ENCODE measurements at regions not wholly inside any gene's neighbourhood (a gene's known extent, or its start where the extent isn't known, plus 50 kb on each side); places are given as distances from the start of the nearest gene placed in this dataset.

DNA sequence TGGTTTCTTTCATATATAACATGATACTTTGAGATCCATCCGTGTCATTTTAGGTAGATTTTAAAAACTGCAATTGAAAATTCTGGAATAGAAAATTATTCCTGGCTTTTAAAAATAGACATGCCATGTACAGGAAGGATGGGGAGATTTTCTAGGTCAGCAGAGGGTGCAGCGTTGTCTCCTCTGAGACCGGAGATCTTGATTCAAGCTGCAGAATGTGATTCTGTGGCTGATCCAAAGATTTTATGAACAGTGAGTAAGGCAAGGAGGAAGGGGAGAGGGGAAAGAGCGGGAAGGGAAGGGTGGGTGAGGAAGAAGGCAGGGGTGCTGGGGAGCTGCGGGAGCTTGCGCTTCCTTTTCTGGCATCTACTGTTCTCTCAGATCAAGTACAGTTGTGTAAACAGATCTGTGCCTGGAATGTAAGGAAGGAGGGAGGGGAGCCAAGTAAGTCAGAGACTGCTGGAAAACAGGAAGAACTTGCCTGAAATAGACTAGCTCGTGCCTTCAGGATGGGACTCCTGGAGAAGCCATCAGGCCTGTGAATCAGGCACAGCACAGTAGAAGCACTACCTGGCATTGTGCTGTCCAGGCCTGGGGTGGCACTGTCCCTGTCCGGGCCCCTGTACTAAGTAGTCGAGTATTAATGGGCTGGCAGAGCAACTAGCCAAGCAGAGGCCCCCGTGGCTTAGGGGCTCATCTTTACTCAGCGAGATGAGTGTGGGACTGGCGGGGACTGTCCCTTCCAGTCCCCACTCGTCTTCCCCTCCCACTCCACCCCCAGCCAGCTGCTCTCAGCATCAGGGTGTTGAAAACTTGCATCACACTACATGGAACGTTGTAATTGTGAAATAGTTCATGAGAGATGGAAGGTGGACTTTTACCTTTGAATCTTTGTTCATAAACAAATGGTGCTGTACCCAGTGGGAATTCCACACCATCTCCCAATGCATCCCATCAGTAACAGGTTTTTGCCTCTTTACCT lies 163.5 kb downstream of the UXS1 start:
- DNase-seq (ENCODE audit: low spot score): no peak

DNA sequence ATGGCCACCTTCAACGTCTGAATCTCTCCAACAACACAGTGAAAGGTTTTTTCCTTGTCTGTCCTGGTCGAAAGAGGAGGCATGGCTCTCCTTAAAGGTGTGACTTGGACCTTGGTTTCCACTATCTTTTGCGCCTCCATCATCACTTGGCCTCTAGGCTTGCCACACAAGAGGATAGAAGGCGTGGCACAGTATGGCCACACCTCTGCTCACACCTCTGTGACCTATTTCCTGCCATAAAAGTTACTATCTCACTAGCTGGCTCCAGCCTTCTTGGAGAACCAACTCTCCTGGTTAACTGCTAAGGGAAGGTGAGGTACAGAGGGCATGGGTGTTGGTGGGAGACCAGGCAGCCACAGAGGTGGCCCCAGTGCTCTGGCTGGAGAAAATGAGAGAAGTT lies 165.9 kb downstream of the UXS1 start:
- ATAC-seq (ENCODE audit: low FRiP score) (no peak), DNase-seq (ENCODE audit: low spot score) (no peak)
- TF ChIP-seq, protein P1, sequence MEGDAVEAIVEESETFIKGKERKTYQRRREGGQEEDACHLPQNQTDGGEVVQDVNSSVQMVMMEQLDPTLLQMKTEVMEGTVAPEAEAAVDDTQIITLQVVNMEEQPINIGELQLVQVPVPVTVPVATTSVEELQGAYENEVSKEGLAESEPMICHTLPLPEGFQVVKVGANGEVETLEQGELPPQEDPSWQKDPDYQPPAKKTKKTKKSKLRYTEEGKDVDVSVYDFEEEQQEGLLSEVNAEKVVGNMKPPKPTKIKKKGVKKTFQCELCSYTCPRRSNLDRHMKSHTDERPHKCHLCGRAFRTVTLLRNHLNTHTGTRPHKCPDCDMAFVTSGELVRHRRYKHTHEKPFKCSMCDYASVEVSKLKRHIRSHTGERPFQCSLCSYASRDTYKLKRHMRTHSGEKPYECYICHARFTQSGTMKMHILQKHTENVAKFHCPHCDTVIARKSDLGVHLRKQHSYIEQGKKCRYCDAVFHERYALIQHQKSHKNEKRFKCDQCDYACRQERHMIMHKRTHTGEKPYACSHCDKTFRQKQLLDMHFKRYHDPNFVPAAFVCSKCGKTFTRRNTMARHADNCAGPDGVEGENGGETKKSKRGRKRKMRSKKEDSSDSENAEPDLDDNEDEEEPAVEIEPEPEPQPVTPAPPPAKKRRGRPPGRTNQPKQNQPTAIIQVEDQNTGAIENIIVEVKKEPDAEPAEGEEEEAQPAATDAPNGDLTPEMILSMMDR (IDR thresholded peaks at IDR 0.05): no peak

More for the DNA sequence above, 163.5 kb downstream of the UXS1 start:
- ATAC-seq (ENCODE audit: low FRiP score): peak; percentile 75
- TF ChIP-seq, protein P1 (IDR thresholded peaks at IDR 0.05): no peak

DNA sequence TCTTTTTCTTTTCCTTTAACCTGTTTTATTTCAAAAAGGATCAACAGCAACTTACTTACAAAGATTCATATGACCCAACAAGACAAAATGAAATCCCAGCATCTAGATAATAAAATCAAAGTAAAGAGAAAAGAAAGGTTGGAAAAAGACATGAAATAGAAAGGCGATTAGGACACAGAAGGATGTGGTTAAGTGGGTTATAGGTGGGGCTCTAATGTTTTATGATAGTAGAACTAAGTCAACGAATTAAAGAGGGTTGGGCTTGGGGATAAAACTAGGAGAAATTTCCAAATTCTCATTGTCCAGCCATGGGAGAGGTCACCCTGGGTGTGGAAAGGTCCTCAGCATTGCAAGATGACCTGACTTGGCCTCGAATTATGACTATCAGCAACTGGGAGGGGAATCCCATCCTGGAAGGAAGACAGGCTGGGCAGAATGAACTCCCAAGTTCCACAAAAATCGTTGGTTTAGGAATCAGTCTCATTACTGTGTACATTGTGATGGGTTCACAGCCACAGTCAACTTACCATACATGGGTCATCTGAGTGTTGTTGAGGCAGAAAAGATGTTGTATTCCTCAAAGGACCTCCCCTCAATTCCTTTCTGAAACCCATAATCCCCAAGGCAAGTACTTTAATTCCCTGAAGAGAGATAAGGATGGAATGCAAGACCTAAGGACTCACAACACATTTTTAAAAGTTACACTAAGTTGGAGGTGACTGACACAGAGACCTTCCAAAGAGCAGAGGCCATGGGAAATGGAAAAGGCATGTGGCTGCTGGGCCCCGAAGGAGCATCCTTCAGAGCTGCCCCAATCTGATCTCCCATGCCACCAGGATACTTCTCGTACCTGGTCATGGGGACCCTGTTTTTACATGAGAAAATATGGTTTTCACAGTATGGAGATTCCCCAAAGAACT lies 167.6 kb downstream of the UXS1 start:
- no peak for ATAC-seq (ENCODE audit: low FRiP score)

DNA sequence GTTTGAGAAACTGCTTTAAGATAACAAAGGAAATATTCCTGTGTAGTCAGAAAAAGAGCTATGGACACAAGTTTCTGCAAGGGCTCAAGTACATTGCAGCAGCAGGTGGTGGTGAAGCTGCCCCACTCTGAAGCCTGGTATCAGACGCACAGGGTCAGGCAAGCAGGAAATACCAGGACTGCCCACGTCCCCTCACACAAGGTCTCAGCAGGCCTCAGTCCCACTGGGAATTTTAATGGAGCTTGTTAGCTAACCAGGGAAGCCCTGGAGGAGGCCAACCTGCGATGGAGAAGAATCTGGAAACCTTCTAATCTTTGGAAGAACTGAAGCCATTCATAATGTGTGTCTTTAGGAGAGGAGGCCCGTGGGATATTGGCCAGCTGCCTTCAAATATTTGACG lies 168.3 kb downstream of the UXS1 start:
- ATAC-seq (ENCODE audit: low FRiP score): no peak
- TF ChIP-seq, protein P1 (IDR thresholded peaks at IDR 0.05): no peak
- DNase-seq (ENCODE audit: low spot score): no peak

More for the DNA sequence above, 167.6 kb downstream of the UXS1 start:
- no peak for DNase-seq (ENCODE audit: low spot score)
- TF ChIP-seq, protein P1 (IDR thresholded peaks at IDR 0.05): no peak

DNA sequence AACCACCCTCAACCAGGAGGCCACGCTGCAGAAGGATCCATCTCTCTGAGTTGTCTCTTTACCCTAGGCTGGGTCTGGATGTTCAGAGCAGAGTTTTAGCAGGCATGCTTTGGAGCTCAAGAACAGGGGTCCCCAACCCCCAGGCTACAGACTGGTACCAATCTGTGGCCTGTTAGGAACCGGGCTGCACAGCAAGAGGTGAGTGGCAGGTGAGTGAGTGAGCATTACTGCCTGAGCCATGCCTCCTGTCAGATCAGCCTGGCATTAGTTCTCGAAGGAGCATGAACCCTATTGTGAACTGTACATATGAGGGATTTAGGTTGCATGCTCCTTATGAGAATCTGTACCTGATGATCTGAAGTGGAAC lies 172.5 kb downstream of the UXS1 start:
- TF ChIP-seq, protein P1 (IDR thresholded peaks at IDR 0.05): no peak
- ATAC-seq (ENCODE audit: low FRiP score) (no peak), DNase-seq (ENCODE audit: low spot score) (no peak)

DNA sequence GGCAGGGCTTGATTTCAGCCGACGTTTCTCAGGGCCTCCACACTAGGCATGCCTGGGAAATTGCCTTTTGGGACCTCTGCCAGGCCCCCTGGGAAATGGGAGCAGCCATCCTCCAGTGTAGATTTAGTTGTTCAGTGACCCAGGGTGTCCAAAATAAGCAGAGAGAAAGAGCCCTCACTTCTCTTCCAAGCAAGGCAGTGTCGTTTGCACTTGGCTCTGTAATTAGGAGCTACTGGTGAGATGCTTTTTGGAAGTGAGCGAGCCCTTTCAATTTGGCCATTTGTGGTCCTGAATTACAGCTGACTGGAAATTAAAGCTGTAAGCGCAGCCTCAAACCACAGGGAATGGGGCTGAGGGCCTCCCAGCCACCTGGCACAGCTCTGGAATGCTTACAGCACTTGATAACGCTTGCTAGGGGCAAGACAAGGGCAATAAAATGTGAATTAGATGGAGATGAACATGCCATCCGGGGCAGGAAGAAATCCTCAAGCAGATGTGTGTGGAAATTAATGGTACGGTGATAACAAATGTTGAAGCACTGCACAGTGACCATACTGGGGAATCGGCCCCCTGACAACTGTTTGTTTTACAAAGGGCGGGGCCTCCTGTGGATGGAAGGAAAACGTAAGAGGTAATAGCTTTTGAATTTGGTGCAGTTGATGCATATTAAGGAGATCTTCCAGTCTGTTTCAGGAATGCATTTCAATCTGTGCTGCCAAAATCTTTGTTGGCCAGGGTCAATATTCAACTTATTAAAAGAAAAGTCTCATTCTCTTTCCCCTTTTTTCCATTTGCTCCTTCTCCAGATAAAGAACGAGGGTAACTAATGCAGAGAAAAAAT lies 173.1 kb downstream of the UXS1 start:
- ATAC-seq (ENCODE audit: low FRiP score) (no peak), DNase-seq (ENCODE audit: low spot score) (no peak)
- TF ChIP-seq, protein P1 (IDR thresholded peaks at IDR 0.05): no peak

Measured in omental fat pad (tissue), 3 donors.